ENCODE measurements at regions not wholly inside any gene's neighbourhood (a gene's known extent, or its start where the extent isn't known, plus 50 kb on each side); places are given as distances from the start of the nearest gene placed in this dataset.

DNA sequence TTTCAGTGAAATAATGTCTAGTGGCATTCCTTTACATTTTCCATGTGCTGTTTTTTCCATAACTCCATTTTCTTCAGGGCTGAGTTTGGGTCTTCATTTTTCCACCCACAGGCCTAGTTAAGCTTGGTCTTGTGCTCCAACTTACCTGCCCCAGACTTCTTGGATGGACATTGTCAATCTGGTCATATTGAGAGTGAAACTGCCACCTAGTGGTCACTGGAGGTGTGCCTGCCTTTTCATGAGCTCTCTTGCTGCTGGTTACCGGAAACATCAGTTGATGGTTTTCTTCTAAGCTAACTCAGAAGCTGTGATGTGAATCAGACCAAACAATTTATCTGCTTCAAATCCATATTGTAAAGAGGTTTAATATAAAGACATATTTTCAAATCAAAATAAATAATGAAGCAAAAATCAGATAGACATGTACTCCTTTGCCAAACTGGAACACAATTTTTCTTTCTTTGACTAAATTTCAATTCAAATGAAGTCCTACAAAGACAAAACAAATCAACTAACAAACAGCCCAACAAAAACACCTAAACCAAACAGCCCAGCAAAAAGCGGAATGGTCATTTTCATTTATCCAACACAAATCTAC is 135.1 kb upstream of the RASGRP1 start:
- peaks cover 3% of the 10 kb centered on the region; the same call in 1 of the 2 replicates for H3K9me3 ChIP-seq
- H3K36me3 ChIP-seq (ENCODE audit: control insufficient read depth, insufficient read depth, low read length) = no peaks in the 10 kb centered on the region
- Mint-ChIP-seq H3K9me3 (ENCODE audit: unreplicated experiment) (no peaks in the 10 kb centered on the region), H3K27me3 (ENCODE audit: insufficient read depth, unreplicated experiment) (no peaks in the 10 kb centered on the region), H3K27ac (ENCODE audit: unreplicated experiment) (no peak overlapping the region), H3K36me3 (ENCODE audit: insufficient read depth, unreplicated experiment) (no peaks in the 10 kb centered on the region), H3K4me1 (ENCODE audit: low read depth, unreplicated experiment) (peaks cover 31% of the 10 kb centered on the region), H3K4me3 (ENCODE audit: unreplicated experiment) (no peak overlapping the region)
- intact Hi-C loops (cut with micrococcal nuclease; ENCODE audit: unreplicated experiment) = loop anchor here (5.0 to 10.0 kb wide), 2 partner anchors 455 to 702 kb away; no protein-coding TSS in a partner anchor
- CTCF ChIA-PET = interaction anchor here (0.5 to 1.7 kb wide), 13 partner anchors 9 to 625 kb away, joined by 3 to 9 read pairs (median 3); partner anchors contain the start of gene FAM98B
- peak; percentile 71 to 72 for TF ChIP-seq CTCF (IDR thresholded peaks at IDR 0.05; ENCODE audit: insufficient read depth in 1 of 2, low read depth in 1 of 2, low read length in 1 of 2, severe bottlenecking in 1 of 2, unreplicated experiment in 1 of 2)
- peaks cover 23% of the 10 kb centered on the region for H3K4me1 ChIP-seq
- POLR2A ChIA-PET = no interaction called here
- peak; percentile 62 to 64 for DNase-seq
- H3K4me3 ChIP-seq (ENCODE audit: low read depth, low read length) = no peak overlapping the region
- BruUV-seq (replicated peaks) = no TSS peak
- H3K27me3 ChIP-seq (replicated peaks; ENCODE audit: control insufficient read depth, insufficient read depth, low read length) = no peaks in the 10 kb centered on the region

DNA sequence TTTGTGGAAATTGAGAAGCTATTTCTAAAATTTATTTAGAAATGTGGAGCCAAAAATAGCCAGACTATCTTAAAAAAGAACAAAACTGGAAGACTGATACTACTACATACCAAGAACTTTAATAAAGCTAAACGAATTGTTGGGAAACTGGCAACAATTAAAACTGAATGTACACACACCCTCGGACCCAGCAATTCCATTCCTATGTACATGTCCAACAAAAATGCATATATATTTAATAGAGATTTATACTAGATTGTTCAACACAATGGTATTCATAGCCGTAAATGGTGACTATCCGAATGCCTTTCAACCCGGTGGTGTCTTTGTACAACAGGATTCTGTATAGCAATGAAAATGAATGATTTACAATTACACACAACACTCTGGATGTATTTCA is 136.5 kb upstream of the RASGRP1 start:
- Mint-ChIP-seq H3K27me3 (ENCODE audit: insufficient read depth, unreplicated experiment) (no peaks in the 10 kb centered on the region), H3K4me1 (ENCODE audit: low read depth, unreplicated experiment) (peaks cover 26% of the 10 kb centered on the region), H3K9me3 (ENCODE audit: unreplicated experiment) (no peaks in the 10 kb centered on the region), H3K4me3 (ENCODE audit: unreplicated experiment) (no peak overlapping the region), H3K36me3 (ENCODE audit: insufficient read depth, unreplicated experiment) (no peaks in the 10 kb centered on the region), H3K27ac (ENCODE audit: unreplicated experiment) (no peak overlapping the region)
- TF ChIP-seq CTCF (IDR thresholded peaks at IDR 0.05; ENCODE audit: insufficient read depth in 1 of 2, low read depth in 1 of 2, low read length in 1 of 2, severe bottlenecking in 1 of 2, unreplicated experiment in 1 of 2) = no peak
- H3K36me3 ChIP-seq (ENCODE audit: control insufficient read depth, insufficient read depth, low read length) = no peaks in the 10 kb centered on the region
- peaks cover 3% of the 10 kb centered on the region; the same call in 1 of the 2 replicates for H3K9me3 ChIP-seq
- ChIA-PET CTCF (interaction anchor here (1.5 kb wide), 1 partner anchor 137 kb away, joined by 5 read pairs; no protein-coding TSS in a partner anchor), POLR2A (no interaction called here)
- BruUV-seq (replicated peaks) = no TSS peak
- H3K4me1 ChIP-seq = peaks cover 23% of the 10 kb centered on the region
- no peak overlapping the region for H3K4me3 ChIP-seq (ENCODE audit: low read depth, low read length)
- intact Hi-C loops (cut with micrococcal nuclease; ENCODE audit: unreplicated experiment) = loop anchor here (10.0 kb wide), 1 partner anchor 454 kb away; no protein-coding TSS in a partner anchor
- H3K27me3 ChIP-seq (replicated peaks; ENCODE audit: control insufficient read depth, insufficient read depth, low read length) = no peaks in the 10 kb centered on the region
- DNase-seq = no peak

GRCh38 chr15:38702178-38702912 is 137.7 kb upstream of the RASGRP1 start:
- Histone ChIP-seq H3K9me3 (peaks cover 3% of the 10 kb centered on the region; the same call in 1 of the 2 replicates), H3K36me3 (ENCODE audit: control insufficient read depth, insufficient read depth, low read length) (no peaks in the 10 kb centered on the region), H3K27me3 (replicated peaks; ENCODE audit: control insufficient read depth, insufficient read depth, low read length) (no peaks in the 10 kb centered on the region), H3K4me1 (peaks cover 23% of the 10 kb centered on the region), H3K4me3 (ENCODE audit: low read depth, low read length) (no peak overlapping the region)
- Mint-ChIP-seq H3K27ac (ENCODE audit: unreplicated experiment) (peak overlapping the region; percentile 35), H3K36me3 (ENCODE audit: insufficient read depth, unreplicated experiment) (no peaks in the 10 kb centered on the region), H3K4me3 (ENCODE audit: unreplicated experiment) (peak overlapping the region; percentile 61), H3K4me1 (ENCODE audit: low read depth, unreplicated experiment) (peaks cover 26% of the 10 kb centered on the region), H3K9me3 (ENCODE audit: unreplicated experiment) (no peaks in the 10 kb centered on the region), H3K27me3 (ENCODE audit: insufficient read depth, unreplicated experiment) (no peaks in the 10 kb centered on the region)
- ChIA-PET POLR2A (no interaction called here), CTCF (interaction anchor here (0.6 to 1.5 kb wide), 6 partner anchors 12 to 878 kb away, joined by 3 to 8 read pairs (median 5); partner anchors contain the start of genes RASGRP1 and THBS1)
- no peak for TF ChIP-seq CTCF (IDR thresholded peaks at IDR 0.05; ENCODE audit: insufficient read depth in 1 of 2, low read depth in 1 of 2, low read length in 1 of 2, severe bottlenecking in 1 of 2, unreplicated experiment in 1 of 2)
- no TSS peak for BruUV-seq (replicated peaks)
- intact Hi-C loops (cut with micrococcal nuclease; ENCODE audit: unreplicated experiment) = loop anchor here (10.0 kb wide), 1 partner anchor 452 kb away; no protein-coding TSS in a partner anchor
- DNase-seq = peak; percentile 75 to 86

Measured in Caco-2 (cell line).